ENCODE measurements at regions not wholly inside any gene's neighbourhood (a gene's known extent, or its start where the extent isn't known, plus 50 kb on each side); places are given as distances from the start of the nearest gene placed in this dataset.
"Not testable (repeated sequence)": the region's sequence is repeated elsewhere in the genome, so short reads cannot be mapped to it uniquely, and the experiment has no call there.

DNA sequence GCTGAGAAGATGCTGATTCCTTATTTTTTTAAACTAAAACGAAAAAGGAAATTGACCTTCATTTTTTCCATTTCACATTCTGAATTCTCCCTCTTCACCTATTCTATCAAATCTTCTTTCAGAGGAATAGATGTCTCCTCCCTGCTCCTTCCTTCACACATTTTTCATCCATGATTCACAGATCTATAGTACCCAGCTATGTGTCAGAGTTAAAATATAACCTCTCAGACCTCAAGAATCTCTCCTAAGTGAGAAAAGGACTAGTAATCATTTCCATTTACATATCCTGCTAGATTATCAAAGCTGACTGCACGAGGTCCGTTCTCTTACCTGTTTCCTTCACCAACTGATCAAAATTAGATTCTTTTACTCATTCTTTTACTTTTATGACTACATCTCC is 1297.6 kb upstream of the ALCAM start:
- Histone ChIP-seq H3K4me1 (ENCODE audit: control insufficient read depth in 2 of 3, insufficient read depth in 2 of 3, low read depth in 1 of 3, low read length in 3 of 3) (no peaks in the 10 kb centered on the region), H3K9ac (ENCODE audit: low read length in 3 of 3) (no peak overlapping the region), H3K9me3 (ENCODE audit: control insufficient read depth in 2 of 3, insufficient read depth in 1 of 3, low read length in 3 of 3) (no peaks in the 10 kb centered on the region), H3K27ac (ENCODE audit: low read depth in 2 of 2, low read length in 2 of 2) (no peak overlapping the region), H3K36me3 (ENCODE audit: control insufficient read depth in 2 of 3, insufficient read depth in 3 of 3, low read length in 3 of 3) (no peaks in the 10 kb centered on the region), H3K27me3 (ENCODE audit: control insufficient read depth, insufficient read depth, low read length) (no peaks in the 10 kb centered on the region), H3K4me3 (ENCODE audit: low read length in 3 of 3) (no peak overlapping the region)
- intact Hi-C loops (cut with DNase I), result no loop called here
- FAIRE-seq (no peak), DNase-seq (no peak)
- TF ChIP-seq, protein P1, sequence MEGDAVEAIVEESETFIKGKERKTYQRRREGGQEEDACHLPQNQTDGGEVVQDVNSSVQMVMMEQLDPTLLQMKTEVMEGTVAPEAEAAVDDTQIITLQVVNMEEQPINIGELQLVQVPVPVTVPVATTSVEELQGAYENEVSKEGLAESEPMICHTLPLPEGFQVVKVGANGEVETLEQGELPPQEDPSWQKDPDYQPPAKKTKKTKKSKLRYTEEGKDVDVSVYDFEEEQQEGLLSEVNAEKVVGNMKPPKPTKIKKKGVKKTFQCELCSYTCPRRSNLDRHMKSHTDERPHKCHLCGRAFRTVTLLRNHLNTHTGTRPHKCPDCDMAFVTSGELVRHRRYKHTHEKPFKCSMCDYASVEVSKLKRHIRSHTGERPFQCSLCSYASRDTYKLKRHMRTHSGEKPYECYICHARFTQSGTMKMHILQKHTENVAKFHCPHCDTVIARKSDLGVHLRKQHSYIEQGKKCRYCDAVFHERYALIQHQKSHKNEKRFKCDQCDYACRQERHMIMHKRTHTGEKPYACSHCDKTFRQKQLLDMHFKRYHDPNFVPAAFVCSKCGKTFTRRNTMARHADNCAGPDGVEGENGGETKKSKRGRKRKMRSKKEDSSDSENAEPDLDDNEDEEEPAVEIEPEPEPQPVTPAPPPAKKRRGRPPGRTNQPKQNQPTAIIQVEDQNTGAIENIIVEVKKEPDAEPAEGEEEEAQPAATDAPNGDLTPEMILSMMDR (IDR thresholded peaks at IDR 0.05; ENCODE audit: borderline replicate concordance, extremely low read depth, insufficient read depth), result no peak

DNA sequence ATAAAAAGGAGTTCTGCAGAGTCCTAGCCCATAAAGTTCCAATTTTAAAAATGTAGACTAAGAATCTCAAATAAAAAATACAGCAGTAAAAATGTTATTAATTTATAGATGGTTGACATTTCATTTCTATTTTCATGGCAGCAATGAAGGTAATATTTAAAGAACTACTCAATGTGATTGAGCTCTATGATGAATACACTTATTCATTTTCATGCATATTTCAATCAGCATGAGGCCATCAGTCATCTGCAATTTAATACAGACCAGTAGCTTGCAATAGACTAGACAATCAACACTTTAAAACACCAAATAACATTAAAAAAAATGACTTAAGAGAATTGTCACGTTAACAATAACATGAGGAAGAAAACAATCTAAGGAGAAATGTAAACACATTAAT is 1295.8 kb upstream of the ALCAM start:
- H3K9me3 ChIP-seq (ENCODE audit: control insufficient read depth in 2 of 3, insufficient read depth in 1 of 3, low read length in 3 of 3), result no peaks in the 10 kb centered on the region
- H3K4me3 ChIP-seq (ENCODE audit: low read length in 3 of 3), result no peak overlapping the region
- intact Hi-C loops (cut with DNase I), result no loop called here
- no peak for FAIRE-seq
- TF ChIP-seq, protein P1 (IDR thresholded peaks at IDR 0.05; ENCODE audit: borderline replicate concordance, extremely low read depth, insufficient read depth), result no peak
- DNase-seq, result no peak
- no peaks in the 10 kb centered on the region for H3K27me3 ChIP-seq (ENCODE audit: control insufficient read depth, insufficient read depth, low read length)
- H3K36me3 ChIP-seq (ENCODE audit: control insufficient read depth in 2 of 3, insufficient read depth in 3 of 3, low read length in 3 of 3), result no peaks in the 10 kb centered on the region
- H3K4me1 ChIP-seq (ENCODE audit: control insufficient read depth in 2 of 3, insufficient read depth in 2 of 3, low read depth in 1 of 3, low read length in 3 of 3), result no peaks in the 10 kb centered on the region
- H3K27ac ChIP-seq (ENCODE audit: low read depth in 2 of 2, low read length in 2 of 2), result no peak overlapping the region
- no peak overlapping the region for H3K9ac ChIP-seq (ENCODE audit: low read length in 3 of 3)

GRCh38 chr3:104080088-104080626 is 1286.6 kb upstream of the ALCAM start:
- no peak overlapping the region for H3K27ac ChIP-seq (ENCODE audit: low read depth in 2 of 2, low read length in 2 of 2)
- H3K4me1 ChIP-seq (ENCODE audit: control insufficient read depth in 2 of 3, insufficient read depth in 2 of 3, low read depth in 1 of 3, low read length in 3 of 3), result no peaks in the 10 kb centered on the region
- H3K27me3 ChIP-seq (ENCODE audit: control insufficient read depth, insufficient read depth, low read length), result no peaks in the 10 kb centered on the region
- no peak overlapping the region for H3K4me3 ChIP-seq (ENCODE audit: low read length in 3 of 3)
- TF ChIP-seq, protein P1 (IDR thresholded peaks at IDR 0.05; ENCODE audit: borderline replicate concordance, extremely low read depth, insufficient read depth), result no peak
- no peak for FAIRE-seq
- intact Hi-C loops (cut with DNase I), result no loop called here
- no peaks in the 10 kb centered on the region for H3K9me3 ChIP-seq (ENCODE audit: control insufficient read depth in 2 of 3, insufficient read depth in 1 of 3, low read length in 3 of 3)
- H3K36me3 ChIP-seq (ENCODE audit: control insufficient read depth in 2 of 3, insufficient read depth in 3 of 3, low read length in 3 of 3), result no peaks in the 10 kb centered on the region
- no peak for DNase-seq
- H3K9ac ChIP-seq (ENCODE audit: low read length in 3 of 3), result no peak overlapping the region

DNA sequence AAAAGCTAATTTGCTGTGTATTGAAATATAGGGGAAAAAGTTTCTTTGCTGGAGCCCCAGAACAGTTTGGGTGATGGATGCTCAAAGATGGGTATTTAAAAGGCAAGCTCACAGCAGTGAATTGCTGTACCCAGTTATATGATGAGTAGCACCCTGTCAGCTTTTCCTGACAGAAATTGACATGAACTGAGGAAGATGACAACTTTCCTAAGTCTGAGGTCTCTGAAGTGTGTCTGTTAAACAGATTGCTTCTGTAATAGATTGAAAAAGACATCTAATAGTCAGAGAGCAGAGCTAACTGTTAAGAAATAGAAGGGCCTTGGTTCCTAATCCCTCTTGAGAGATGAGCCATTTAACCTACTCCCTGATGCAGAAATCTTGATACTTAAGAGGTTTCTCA is 1278.0 kb upstream of the ALCAM start:
- intact Hi-C loops (cut with DNase I), result no loop called here
- no peak for FAIRE-seq

DNA sequence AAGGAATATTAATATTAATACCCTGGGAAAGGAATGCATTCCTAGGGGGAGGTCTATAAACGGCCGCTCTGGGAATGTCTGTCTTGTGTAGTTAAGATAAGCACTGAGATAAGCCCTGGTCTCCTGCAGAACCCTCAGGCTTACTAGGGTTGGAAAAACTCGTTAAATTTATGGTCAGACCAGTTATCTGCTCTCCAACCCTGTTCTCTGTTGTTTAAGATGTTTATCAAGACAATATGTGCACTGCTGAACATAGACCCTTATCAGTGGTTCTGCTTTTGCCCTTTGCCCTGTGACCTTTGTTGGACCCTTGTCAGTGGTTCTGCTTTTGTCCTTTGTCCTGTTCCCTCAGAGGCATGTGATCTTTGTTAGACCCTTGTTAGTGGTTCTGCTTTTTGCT is 1276.7 kb upstream of the ALCAM start:
- DNase-seq; FAIRE-seq; H3K27ac ChIP-seq (ENCODE audit: low read depth in 2 of 2, low read length in 2 of 2); H3K27me3 ChIP-seq (ENCODE audit: control insufficient read depth, insufficient read depth, low read length); H3K4me1 ChIP-seq (ENCODE audit: control insufficient read depth in 2 of 3, insufficient read depth in 2 of 3, low read depth in 1 of 3, low read length in 3 of 3); intact Hi-C loops (cut with DNase I); H3K9ac ChIP-seq (ENCODE audit: low read length in 3 of 3); H3K9me3 ChIP-seq (ENCODE audit: control insufficient read depth in 2 of 3, insufficient read depth in 1 of 3, low read length in 3 of 3); H3K4me3 ChIP-seq (ENCODE audit: low read length in 3 of 3); H3K36me3 ChIP-seq (ENCODE audit: control insufficient read depth in 2 of 3, insufficient read depth in 3 of 3, low read length in 3 of 3): not testable (repeated sequence)

More for the DNA sequence above, 1278.0 kb upstream of the ALCAM start:
- Histone ChIP-seq H3K27ac (ENCODE audit: low read depth in 2 of 2, low read length in 2 of 2) (no peak overlapping the region), H3K36me3 (ENCODE audit: control insufficient read depth in 2 of 3, insufficient read depth in 3 of 3, low read length in 3 of 3) (no peaks in the 10 kb centered on the region), H3K4me3 (ENCODE audit: low read length in 3 of 3) (no peak overlapping the region), H3K9ac (ENCODE audit: low read length in 3 of 3) (no peak overlapping the region), H3K27me3 (ENCODE audit: control insufficient read depth, insufficient read depth, low read length) (no peaks in the 10 kb centered on the region), H3K9me3 (ENCODE audit: control insufficient read depth in 2 of 3, insufficient read depth in 1 of 3, low read length in 3 of 3) (peaks cover 0 to 2% (median 0%) of the 10 kb centered on the region in 3 donors), H3K4me1 (ENCODE audit: control insufficient read depth in 2 of 3, insufficient read depth in 2 of 3, low read depth in 1 of 3, low read length in 3 of 3) (no peaks in the 10 kb centered on the region)
- TF ChIP-seq, protein P1 (IDR thresholded peaks at IDR 0.05; ENCODE audit: borderline replicate concordance, extremely low read depth, insufficient read depth), result no peak
- no peak for DNase-seq
